COLO668 (cell line): ENCODE measurements at regions not wholly inside any gene's neighbourhood (a gene's known extent, or its start where the extent isn't known, plus 50 kb on each side); places are given as distances from the start of the nearest gene placed in this dataset.

ENCODE experiments used
- DNase-seq: peaks from one replicate; lab custom pipeline; 2025; ENCODE audit not compliant: unreplicated experiment; lab: John Stamatoyannopoulos, UW

DNA sequence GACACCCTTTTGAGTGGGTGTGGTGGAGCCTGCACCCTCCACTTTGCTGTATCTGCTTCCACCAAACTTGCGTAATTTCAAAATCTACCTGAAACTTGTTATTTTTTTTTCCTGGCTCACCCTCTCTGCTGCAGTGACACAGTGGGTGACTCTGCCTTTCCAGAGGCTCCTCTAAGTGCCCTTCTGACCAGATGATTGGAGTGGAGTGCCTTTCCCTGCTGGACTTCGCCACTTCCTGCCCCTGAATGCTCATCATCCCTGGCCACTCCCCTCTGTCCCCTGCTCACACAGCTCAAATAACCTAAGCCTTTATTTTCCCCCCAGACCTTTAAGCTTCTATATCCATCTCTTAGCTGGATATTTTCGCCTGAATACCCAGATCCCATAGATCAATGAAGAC, 777.5 kb upstream of the ID2 start:
- no peak for DNase-seq

DNA sequence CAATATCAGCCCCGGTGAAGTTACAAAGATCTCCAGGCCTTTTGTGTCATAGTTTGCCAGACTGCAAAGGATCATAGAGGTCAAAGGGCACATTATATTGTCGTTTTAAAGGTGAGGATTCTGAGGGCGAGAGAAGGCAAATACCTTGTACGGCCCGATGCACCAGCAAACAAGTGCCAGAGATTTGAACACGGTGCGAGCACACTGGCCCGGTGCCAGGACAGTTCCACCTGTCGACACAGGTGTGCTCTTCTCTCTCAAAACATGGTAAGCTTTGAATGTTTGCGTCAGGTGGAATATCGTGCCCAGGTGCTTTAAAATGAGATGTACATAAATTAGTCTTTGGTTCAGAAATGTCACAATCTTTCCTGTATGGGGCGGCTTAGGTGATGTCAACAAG, 776.1 kb upstream of the ID2 start:
- DNase-seq = peak; percentile 96

DNA sequence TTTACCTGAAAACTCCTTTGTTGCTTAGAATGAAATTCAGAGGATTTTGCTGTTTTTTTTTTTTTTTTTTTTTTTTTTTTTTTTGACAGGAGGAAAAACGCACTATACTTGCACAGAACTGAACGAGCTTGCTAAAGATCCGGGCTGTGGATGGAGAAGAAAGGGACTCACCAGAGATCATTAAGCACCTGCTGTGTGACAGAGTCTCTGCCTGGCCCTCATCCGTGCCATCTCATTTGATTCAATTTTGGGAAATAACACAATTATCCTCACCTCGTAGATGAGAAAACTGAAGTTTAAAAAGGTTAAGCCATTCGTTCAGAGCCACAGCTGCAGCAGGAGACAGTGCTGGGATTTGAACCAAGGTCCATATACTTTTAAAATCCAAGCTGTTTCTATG, 775.4 kb upstream of the ID2 start:
- DNase-seq = no peak

DNA sequence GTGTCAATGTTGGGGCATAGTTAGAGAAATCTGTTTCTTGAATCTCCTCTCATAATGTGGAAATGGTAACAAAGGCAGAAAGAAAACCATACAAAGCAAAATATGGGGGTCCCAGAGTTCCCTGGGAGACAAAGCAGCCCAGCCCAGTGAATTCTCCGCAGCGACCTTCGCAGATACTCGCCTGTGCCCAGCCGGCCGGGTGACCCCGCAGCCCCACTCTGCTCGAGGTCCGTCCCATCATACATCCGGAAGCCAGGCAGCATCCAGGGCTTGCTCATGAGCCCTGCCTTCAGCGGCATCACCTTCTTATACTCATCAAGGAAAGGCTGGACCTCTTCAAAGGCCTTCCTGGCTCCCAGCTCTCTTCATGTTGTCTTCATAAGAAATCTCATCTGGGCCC, 774.8 kb upstream of the ID2 start:
- no peak for DNase-seq

DNA sequence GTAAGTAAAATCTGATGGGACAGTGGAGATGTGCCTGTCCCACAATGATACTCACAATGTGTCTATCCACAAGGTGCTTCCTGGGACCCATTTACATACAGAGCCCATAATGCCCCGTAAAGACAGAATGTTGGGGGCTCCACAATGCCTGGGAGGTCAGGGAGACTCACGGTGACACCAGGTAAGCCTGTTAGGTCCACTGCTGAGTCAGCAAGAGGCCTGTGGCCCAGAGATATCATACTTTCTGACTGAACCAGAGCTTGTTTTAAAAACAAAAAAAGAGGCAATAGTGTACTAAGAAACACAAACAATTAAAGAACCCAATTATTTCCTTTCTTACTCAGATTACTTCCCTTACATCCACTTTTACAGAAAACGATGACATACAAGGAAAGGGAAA, 771.1 kb upstream of the ID2 start:
- no peak for DNase-seq

DNA sequence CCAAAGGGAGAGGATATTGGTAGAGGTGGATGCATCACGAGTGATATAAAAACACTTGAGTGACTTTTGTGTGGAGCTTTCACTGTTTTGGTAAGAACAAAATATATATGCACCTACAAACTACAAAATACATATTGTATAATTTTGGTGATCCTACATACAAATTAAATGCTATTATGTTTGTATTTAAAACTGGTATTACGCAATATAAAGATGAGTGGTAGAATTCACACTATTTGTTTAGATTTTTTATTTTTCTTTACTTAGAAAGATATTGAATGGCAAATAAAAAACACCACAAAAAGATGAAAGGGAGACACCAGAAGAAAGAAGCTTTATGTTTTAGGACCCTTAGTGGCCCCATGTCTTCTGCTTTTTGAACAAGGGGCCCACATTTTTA, 770.7 kb upstream of the ID2 start:
- DNase-seq = no peak

DNA sequence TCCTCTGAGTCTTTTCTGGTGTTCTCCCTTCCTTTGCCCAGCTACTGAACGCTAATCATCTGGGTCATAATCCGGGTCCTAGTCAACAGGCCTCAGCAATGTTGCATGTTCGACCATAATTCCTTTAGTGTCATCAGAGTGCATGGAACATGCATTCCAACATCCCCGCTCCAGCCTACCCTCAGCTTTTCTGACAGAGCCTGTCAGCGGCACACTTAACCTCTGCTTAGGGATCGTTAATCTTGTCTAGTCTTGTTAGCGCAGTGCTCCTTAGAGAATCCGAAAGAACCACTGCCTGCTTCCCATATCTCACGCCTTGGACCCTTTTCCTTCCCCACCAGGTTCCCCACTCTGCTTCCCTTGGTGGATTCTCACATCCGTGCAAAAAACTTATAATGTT, 767.9 kb upstream of the ID2 start:
- DNase-seq = no peak

DNA sequence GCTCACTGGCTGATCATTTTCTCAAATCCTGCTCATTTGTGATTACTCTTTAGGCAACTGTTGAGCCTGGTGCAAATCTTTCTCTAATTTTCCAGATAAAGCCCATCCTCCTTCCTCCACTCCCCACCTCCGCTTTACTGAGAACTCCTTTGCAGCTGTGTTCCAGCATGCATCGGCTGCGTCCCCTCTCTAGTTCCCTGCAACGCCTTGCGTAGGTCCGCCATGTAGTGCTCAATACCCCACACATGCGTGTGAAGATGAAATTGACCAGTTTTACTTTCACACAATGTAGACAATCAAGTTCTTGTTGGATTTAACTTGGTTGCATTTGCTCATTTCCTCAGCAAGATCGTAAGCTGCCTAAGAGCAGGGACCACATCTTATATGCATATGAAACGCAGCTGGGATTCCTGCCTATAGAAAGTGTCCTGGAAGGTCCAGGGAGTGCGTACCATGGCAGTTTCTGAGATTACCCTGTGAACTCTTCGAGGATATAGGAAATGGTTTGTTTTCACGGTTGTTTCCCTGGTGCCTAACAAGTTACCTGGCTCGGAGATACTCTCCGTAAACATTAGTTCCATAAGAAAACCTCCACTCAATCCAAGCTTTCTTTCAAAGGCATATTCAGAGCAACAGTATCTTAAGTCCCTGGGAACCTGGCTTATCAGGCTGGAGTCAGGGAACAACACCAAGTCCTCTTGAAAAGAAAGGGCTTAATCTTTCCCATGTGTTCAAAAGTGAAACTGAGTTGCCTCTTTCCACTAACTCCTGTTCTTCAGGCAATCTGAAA, 766.4 kb upstream of the ID2 start:
- no peak for DNase-seq

DNA sequence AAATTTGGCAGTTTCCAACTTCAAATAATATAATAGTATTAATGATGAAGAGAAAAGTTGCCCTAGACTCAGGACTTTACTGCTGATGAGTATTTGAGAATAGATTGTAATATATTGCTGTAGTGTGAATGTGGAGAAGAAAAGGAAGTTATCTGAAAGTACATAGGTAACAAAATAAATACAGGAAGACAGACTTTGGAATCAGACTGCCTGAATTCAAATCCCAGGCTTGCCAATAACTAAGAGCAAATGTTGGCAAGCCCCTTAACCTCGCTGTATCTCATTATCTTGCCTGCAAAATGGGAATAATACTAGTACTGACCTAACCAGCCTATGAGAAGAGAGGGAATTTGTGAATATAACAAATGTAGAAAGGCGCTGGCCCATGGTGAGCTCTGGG, 765.2 kb upstream of the ID2 start:
- DNase-seq = no peak

DNA sequence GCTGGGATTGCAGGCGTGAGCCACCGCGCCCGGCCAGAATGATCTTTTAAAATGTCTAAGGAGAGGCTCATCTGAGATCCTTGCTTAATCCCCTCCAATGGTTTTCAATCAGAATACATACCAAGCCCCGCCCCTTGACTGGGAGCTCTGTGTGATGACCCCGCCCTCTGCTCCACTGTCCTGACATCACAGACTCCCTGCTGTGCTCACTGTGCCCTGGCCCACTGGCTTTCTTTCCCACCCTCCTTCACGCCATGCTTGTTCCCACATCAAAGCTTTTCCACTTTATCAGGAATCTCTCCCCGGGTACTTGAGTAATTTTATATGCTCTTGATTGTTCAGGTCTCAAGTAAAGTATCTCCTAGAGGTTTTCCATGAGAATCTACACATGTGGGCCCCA, 762.3 kb upstream of the ID2 start:
- no peak for DNase-seq

DNA sequence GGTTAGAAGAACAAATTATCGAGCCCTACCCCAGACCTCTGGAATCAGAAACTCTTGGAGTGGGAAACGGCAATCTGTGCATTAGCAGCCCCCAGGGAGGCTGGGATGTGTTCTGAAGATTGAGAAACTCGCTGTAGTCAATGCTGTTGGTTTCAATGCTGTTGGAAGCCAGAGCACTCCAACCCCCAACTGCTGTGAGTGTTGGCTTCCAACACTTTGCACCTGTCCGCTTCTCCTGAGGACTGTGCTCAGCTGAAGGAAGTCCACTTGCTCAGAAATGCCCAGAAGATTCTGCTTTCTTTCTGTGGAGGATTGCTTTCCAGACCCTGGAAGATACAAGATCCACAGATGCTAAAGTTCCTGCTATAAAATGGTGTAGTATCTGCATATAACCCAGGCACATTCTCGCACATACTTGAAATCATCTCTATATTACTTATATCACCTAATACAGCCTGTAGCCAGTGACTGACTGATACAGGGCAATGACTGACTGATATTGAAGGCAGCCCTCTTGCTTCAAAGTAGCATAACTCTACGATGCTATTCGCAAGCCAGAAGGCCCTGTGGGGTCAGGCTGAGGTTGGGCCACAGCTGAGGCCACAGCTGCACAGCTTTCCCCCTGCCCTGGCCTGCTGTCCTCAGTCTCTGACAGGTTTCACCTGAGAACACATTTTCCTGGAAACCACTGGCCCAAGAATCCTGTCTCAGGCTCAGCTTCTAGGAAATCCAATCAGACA, 757.7 kb upstream of the ID2 start:
- no peak for DNase-seq

DNA sequence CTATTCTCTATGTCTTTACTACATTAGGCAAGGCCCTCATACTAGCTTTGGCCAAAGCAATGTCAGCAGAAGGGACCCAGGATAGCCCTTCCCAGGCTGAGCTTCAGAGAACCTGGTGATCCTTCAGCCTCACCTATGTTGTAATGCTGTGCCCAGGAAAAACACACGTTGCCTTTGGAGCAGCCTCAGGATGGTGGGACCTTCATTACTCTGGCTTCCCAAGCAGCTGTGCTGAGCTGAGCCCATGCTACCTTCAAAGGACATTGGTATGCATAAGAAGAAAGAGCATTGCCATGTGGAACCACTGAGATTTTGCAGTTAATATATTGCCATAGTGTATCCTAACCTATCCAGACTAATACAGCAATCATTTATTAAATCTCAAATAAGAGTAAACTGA, 756.4 kb upstream of the ID2 start:
- no peak for DNase-seq

DNA sequence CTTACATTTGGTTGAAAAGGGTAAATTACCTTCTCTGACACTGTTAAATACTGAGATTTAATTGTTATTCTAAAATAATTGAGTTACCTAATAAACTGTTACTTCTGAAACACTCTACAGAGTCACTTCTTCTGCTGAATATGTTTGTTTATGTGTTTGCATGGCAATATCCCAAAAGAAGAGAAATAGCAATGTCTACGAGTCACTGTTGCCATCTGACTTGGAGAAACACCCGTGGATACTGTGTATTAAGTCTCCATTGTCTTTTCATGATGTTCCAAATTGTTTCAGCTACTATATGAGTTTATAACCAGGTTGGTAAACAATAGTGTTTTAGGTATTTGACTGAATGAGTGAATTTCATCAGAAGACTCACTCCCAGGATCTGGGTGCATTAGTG, 754.2 kb upstream of the ID2 start:
- DNase-seq = no peak

DNA sequence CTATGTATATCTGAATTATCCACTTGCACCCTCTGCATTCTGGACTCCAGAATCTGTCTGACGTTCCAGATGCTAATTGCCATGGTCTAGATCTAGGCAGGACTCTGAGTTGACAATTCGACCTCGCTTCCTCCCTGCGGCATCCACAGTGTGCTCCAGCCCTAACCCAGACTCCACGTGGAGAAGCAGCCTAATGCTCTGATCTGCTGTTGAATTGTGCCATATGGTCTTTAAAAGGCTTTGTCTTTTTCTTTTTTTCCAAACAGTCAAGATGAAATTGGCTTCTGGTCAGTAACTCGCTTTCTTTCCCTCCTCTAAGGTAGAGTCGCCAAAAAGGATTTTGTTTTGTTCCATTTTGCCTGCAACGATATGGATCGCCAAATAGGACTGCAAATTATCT, 752.6 kb upstream of the ID2 start:
- DNase-seq = no peak

DNA sequence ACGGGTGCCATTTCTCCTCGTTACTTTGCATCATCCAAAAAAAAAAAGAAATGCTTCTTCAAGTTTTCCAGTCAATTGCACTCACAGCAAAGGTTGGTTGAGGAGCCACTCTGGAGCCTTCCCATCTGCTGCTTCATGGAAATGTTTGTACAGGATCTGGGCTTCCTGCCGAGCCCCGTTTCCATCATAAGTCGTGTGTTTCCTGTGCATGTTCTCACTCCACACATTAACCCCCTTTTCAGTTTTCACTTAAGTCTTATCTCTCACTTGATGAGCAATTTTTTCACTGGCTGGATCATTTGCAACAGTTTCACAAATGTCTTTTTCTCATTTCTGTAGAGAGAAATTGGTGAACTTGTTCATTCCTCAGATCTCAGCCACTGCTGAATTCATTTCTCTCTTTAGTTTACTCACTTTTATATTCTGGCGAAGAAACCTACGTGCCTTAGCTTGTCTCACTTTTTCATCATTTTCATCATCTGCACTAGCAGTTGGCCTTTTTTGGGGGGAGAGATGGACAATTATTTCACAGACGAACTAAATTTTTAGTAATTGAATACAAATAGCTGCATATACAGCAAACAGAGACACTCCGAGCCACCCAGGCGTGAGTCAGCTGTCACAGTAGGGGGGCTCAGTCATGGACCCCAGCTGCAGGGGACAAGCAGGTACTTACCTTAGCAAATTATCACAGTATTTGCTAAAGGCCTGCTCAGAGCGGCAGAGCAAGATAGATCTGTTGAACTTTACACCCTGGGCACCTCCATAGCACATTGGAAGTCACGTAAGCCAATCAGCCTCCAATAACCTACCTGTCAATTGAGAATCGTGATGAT, 750.8 kb upstream of the ID2 start:
- DNase-seq = no peak

DNA sequence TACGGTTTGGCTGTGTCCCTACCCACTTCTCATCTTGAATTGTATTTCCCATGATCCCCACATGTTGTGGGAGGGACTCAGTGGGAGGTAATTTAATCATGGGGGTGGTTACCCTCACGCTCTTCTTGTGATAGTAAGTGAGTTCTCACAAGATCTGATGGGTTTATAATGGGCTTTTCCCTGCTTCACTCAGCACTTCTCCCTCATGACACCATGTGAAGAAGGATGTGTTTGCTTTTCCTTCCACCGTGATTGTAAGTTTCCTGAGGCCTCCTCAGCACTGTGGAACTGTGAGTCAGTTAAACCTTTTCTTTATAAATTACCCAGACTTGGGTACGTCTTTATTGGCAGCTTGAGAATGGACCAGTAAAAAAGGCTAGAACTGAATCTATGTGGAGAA, 750.0 kb upstream of the ID2 start:
- DNase-seq = no peak

DNA sequence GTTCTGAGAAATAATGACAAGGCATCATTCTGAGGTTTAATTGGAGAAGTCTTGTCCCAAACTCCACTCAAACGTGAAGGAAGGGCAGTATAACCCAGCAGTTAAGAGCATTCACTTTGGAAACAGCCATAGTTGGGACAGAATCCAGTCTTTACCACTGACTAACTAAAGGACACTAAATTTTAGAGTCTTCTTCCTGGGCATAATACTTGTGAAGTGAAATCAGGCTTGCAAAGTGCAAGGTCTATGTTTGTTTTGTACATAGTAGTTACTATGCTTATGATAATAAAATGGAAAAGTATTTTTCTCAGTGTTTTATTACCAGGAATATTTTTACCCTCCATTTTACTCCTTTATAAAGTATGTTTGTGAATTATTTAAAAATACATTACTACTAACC, 748.2 kb upstream of the ID2 start:
- DNase-seq = no peak

DNA sequence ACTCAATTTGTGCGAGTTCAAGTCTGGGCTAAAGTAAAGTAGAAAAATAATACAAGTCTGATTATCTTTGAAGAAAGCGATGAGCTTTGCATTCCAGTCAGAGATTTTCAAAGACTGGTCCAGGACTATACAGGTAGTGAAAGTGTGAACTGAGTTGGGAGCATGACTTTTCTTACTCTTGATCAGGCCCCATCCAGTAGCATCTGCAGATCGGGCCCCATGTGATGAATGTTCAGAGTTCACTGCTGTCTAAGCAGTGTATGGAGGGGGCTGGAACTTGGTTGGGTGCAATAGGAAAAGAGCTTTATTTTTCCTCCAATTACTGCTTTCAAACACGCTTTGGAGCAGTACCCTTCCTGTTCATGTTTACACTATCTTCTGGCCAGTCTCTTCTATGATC, 747.4 kb upstream of the ID2 start:
- DNase-seq = no peak

DNA sequence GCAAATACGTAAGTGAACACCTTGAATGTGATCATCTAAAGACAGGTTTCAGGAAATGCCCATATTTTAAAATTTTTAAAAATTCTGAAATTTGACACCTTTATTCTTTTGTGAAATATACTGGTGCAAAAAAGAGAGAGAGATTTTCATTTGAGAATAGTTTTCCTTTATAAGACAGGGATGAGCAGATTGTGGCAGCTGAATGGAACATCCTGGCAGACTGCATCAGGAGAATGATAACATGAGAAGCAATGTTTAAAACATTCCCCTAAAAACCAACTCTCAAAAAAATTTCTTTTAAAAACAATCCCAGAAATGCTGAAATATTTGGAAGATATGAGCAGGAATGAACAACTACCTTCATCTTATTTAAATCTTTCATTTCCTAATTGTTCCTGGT, 744.8 kb upstream of the ID2 start:
- DNase-seq = no peak

DNA sequence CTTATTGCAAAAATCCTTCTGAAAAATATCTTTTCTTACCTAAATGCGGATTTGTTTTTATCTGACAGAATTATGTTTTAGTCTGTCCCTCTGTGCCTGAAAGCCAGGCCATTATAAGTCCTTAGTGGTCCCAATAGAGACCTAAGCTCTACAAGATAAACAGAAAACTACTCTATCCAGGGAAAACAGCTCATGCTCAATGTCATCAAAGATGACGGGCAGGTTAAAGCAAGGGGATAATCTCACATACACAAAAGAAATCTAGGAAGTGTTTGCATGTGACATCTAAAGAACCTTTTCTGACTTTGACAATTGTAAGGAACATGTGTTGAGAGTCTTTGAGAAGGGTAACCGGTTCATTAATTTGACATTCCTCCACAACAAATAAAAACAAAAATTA, 741.1 kb upstream of the ID2 start:
- no peak for DNase-seq

DNA sequence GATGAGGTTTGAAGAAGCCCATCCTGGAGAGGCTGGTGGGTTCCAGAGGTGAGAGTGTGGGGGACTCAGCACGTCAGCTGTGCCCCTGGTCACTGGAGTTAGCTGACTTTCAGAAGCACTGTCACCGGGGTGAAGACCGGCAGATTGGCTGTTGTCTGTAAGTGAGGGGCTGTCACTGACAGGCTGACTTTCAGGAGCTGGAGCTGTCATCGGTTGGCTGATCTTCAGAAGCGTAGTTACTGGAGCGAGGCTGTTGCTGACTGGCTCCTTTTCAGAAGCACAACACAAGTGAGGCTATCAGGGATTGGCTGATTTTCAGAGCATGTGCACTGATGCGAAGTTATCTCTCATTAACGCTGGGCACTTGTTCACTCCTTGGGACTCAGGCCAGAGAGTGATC, 738.4 kb upstream of the ID2 start:
- DNase-seq = no peak

DNA sequence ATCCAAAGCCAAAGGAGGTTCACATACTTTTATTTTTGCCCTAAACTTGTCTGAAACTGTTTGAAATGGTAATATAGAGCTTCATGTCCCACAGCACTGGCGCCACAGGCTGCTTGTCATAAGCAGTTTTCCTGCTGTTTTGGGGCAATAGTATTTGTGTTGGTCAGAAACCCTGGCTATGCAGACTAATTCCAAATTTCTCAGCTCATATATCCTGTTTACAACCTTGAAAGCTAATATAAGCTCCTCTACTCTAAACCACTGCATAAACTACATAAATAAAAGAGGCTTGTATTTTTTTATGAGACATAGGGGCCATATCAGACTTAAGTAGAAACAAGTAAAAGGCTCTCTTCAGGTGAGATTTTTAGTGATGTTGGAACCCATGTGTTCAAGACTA, 736.8 kb upstream of the ID2 start:
- no peak for DNase-seq
